Vagina (tissue), 2 donors: ENCODE measurements at regions not wholly inside any gene's neighbourhood (a gene's known extent, or its start where the extent isn't known, plus 50 kb on each side); places are given as distances from the start of the nearest gene placed in this dataset.

Source experiments
- DNase-seq, 2 donors: peaks; one replicate each; pipeline ENCODE4 v3.0.0-alpha.2; 2017; ENCODE audit errors: extremely low spot score in 2 of 2
- H3K27ac ChIP-seq: fragments of 200-600 bp; sonication (generic); one replicate; pipeline ENCODE4 v1.5.1; 2019
- H3K27me3 ChIP-seq: fragments of 200-600 bp; sonication (generic); one replicate; pipeline ENCODE4 v1.5.1; 2019
- H3K36me3 ChIP-seq, 2 donors: fragments of 200-600 bp; sonication (generic); one replicate each; pipeline ENCODE4 v1.5.1; 2017 to 2019
- H3K4me1 ChIP-seq: fragments of 200-600 bp; sonication (generic); one replicate; pipeline ENCODE4 v1.5.1; 2019
- H3K4me3 ChIP-seq, 2 donors: fragments of 200-600 bp; sonication (generic); 1 replicate in 1 of 2; 2 replicates in 1 of 2; pipeline ENCODE4 v1.5.1; 2016 to 2019
- H3K9me3 ChIP-seq: fragments of 200-600 bp; sonication (generic); one replicate; pipeline ENCODE4 v1.5.1; 2019
- POLR2A ChIP-seq, 2 donors: fragments of 450-650 bp; IDR thresholded peaks; one replicate each; pipeline ENCODE4 v1.6.1; 2017; ENCODE audit warnings: antibody characterized with exemption in 2 of 2, mild to moderate bottlenecking in 2 of 2, moderate library complexity in 2 of 2
- POLR2AphosphoS5 ChIP-seq, 2 donors: sonication (generic); formaldehyde crosslinking; IDR thresholded peaks; one replicate each; pipeline ENCODE4 v1.9.0; 2017; ENCODE audit warnings: antibody characterized with exemption in 2 of 2, mild to moderate bottlenecking in 2 of 2, low read depth in 1 of 2; ENCODE audit not compliant: insufficient read depth in 1 of 2
- intact Hi-C: fragments of 100-400 bp; cut with DNase I; formaldehyde crosslinking; loops from one replicate; pipeline ENCODE4 v1.15.1; 2023
- TF ChIP-seq, protein P1 (sequence below), 3 experiments: fragments of 450-650 bp in 2 of 3; fragments of 200-600 bp in 1 of 3; sonication (generic) in 1 of 3; IDR thresholded peaks; one replicate each; pipeline ENCODE4 v1.5.1; 2017 to 2019; ENCODE audit warnings: antibody characterized with exemption in 3 of 3, mild to moderate bottlenecking in 2 of 3, moderate library complexity in 2 of 3

DNA sequence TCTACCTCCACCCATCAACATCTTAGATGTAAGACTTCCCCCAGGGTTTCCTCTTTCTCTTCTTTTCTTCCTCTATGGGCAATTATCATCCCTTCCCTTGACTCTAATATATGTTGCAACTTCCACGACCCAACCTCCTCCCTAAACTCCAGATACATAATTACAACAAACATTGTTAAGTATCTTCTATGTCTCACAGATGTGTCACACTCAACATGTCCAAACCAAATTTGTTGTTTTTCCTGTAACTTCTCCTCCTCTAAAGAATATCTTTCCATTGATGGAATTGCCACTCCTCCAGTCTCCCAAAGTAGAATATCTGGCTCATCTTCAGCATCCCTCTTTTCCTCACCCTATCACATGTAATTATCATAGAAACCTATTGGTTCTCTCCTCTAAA lies 314.2 kb downstream of the RWDD3 start:
- Histone ChIP-seq H3K36me3 (no peaks in the 10 kb centered on the region), H3K4me3 (no peak overlapping the region), H3K9me3 (no peaks in the 10 kb centered on the region), H3K27me3 (no peaks in the 10 kb centered on the region), H3K27ac (no peak overlapping the region), H3K4me1 (no peaks in the 10 kb centered on the region)
- DNase-seq: no peak
- TF ChIP-seq POLR2AphosphoS5 (IDR thresholded peaks at IDR 0.05; ENCODE audit: insufficient read depth in 1 of 2, low read depth in 1 of 2) (no peak), POLR2A (IDR thresholded peaks at IDR 0.05) (no peak)
- TF ChIP-seq, protein P1, sequence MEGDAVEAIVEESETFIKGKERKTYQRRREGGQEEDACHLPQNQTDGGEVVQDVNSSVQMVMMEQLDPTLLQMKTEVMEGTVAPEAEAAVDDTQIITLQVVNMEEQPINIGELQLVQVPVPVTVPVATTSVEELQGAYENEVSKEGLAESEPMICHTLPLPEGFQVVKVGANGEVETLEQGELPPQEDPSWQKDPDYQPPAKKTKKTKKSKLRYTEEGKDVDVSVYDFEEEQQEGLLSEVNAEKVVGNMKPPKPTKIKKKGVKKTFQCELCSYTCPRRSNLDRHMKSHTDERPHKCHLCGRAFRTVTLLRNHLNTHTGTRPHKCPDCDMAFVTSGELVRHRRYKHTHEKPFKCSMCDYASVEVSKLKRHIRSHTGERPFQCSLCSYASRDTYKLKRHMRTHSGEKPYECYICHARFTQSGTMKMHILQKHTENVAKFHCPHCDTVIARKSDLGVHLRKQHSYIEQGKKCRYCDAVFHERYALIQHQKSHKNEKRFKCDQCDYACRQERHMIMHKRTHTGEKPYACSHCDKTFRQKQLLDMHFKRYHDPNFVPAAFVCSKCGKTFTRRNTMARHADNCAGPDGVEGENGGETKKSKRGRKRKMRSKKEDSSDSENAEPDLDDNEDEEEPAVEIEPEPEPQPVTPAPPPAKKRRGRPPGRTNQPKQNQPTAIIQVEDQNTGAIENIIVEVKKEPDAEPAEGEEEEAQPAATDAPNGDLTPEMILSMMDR (IDR thresholded peaks at IDR 0.05): no peak
- intact Hi-C loops: no loop called here

DNA sequence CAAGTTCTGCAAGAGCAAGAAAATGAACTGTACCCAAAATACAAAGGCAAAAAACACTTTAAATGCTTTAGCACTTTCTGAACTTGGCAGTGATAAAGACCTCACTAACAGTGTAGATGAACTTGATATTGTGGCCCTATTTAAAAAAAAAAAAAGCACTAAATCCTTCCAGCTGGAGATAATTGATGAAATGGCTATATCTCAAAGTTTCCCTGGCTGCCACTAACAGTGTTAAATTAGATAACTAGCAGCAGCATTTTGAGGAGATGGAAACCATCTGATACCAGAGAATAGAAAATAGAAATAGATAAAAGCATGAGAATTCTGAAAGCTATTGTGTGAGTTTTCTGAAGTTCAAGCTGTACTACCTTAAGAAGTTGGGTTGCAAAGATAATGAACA lies 317.2 kb downstream of the RWDD3 start:
- no peak overlapping the region for H3K4me3 ChIP-seq
- H3K4me1 ChIP-seq: no peaks in the 10 kb centered on the region
- H3K9me3 ChIP-seq: no peaks in the 10 kb centered on the region
- TF ChIP-seq POLR2AphosphoS5 (IDR thresholded peaks at IDR 0.05; ENCODE audit: insufficient read depth in 1 of 2, low read depth in 1 of 2): no peak
- TF ChIP-seq POLR2A (IDR thresholded peaks at IDR 0.05): no peak
- TF ChIP-seq, protein P1 (IDR thresholded peaks at IDR 0.05): no peak
- no peak overlapping the region for H3K27ac ChIP-seq
- no peaks in the 10 kb centered on the region for H3K27me3 ChIP-seq
- intact Hi-C loops: no loop called here
- DNase-seq: no peak
- no peaks in the 10 kb centered on the region for H3K36me3 ChIP-seq

DNA sequence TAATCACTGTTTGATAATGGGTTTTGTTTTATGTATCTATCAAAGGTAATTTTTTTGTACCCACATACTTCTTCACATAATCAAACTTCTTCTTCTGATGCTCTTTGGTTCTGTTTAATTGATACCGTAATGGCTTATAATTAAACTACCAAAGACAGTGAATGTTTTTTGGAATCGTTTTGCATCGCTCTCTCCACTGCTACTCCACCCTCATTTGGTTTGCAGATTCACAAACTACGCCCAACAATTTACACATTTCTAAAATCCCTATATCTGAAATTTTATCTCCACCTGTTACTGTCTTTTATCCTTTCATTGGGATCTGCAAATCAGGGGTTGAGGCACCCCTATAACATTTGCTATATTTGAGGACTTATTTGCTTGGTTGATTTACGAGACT lies 319.6 kb downstream of the RWDD3 start:
- H3K4me3 ChIP-seq: no peak overlapping the region
- intact Hi-C loops: no loop called here
- TF ChIP-seq POLR2A (IDR thresholded peaks at IDR 0.05) (no peak), POLR2AphosphoS5 (IDR thresholded peaks at IDR 0.05; ENCODE audit: insufficient read depth in 1 of 2, low read depth in 1 of 2) (no peak)
- TF ChIP-seq, protein P1 (IDR thresholded peaks at IDR 0.05): no peak
- no peaks in the 10 kb centered on the region for H3K4me1 ChIP-seq
- H3K9me3 ChIP-seq: no peaks in the 10 kb centered on the region
- no peak for DNase-seq
- H3K27ac ChIP-seq: no peak overlapping the region
- H3K36me3 ChIP-seq: no peaks in the 10 kb centered on the region
- H3K27me3 ChIP-seq: no peaks in the 10 kb centered on the region

DNA sequence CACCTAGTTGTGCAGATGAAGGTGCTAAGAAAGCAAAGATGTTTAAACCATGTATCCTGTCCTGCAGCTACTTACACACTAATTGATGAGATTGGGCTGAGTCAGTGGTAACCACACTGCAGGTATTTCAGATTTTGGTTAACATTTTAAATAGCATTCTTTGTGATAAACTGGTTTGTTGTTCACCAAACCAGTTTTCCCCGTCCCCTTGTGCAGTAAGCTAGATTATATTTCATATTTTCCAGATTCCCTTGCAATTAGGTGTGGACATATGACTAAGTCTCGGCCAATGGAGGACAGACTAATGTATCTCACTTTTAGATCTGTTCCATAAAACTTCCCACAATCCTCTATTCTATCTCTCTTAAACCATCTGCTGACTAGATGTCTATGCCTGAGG lies 320.4 kb downstream of the RWDD3 start:
- H3K27ac ChIP-seq: no peak overlapping the region
- no peaks in the 10 kb centered on the region for H3K36me3 ChIP-seq
- H3K4me3 ChIP-seq: no peak overlapping the region
- H3K27me3 ChIP-seq: no peaks in the 10 kb centered on the region
- no peak for DNase-seq
- intact Hi-C loops: no loop called here
- no peaks in the 10 kb centered on the region for H3K9me3 ChIP-seq
- no peak for TF ChIP-seq POLR2AphosphoS5 (IDR thresholded peaks at IDR 0.05; ENCODE audit: insufficient read depth in 1 of 2, low read depth in 1 of 2)
- no peak for TF ChIP-seq POLR2A (IDR thresholded peaks at IDR 0.05)
- TF ChIP-seq, protein P1 (IDR thresholded peaks at IDR 0.05): no peak
- H3K4me1 ChIP-seq: no peaks in the 10 kb centered on the region

DNA sequence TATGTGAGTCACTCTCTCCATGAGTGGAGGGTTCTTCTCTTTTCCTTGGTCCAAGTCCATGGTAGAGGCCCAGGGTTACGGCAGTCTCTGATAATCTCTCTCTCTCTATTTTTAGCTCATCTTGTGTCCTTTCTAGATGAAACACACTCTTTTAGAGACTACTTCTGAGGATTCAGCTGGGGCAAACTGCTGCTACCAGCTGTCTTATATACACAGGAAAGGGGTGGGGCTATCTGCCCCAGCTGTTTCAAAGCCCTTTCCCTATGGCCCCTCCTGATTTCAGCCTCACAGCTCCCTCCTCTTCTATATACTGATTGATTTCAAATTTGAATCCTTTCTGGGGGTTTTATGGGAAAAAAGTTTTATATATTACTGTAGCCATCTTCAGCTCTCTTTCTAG lies 324.8 kb downstream of the RWDD3 start:
- H3K36me3 ChIP-seq: no peaks in the 10 kb centered on the region
- H3K27me3 ChIP-seq: no peaks in the 10 kb centered on the region
- no peaks in the 10 kb centered on the region for H3K9me3 ChIP-seq
- no peak for TF ChIP-seq POLR2A (IDR thresholded peaks at IDR 0.05)
- TF ChIP-seq, protein P1 (IDR thresholded peaks at IDR 0.05): no peak
- TF ChIP-seq POLR2AphosphoS5 (IDR thresholded peaks at IDR 0.05; ENCODE audit: insufficient read depth in 1 of 2, low read depth in 1 of 2): no peak
- no peak for DNase-seq
- no peak overlapping the region for H3K27ac ChIP-seq
- no peaks in the 10 kb centered on the region for H3K4me1 ChIP-seq
- no peak overlapping the region for H3K4me3 ChIP-seq
- intact Hi-C loops: no loop called here
